ENCODE measurements at regions not wholly inside any gene's neighbourhood (a gene's known extent, or its start where the extent isn't known, plus 50 kb on each side); places are given as distances from the start of the nearest gene placed in this dataset.

GRCh38 chr3:155019575-155019974, 60.5 kb upstream of the MME start:
- TF ChIP-seq CTCF (IDR thresholded peaks at IDR 0.05) (no peak), EP300 (IDR thresholded peaks at IDR 0.05) (no peak), POLR2AphosphoS5 (IDR thresholded peaks at IDR 0.05) (no peak)

All from stomach (tissue), 4 donors.